ENCODE measurements at regions not wholly inside any gene's neighbourhood (a gene's known extent, or its start where the extent isn't known, plus 50 kb on each side); places are given as distances from the start of the nearest gene placed in this dataset.
"Not testable (repeated sequence)": the region's sequence is repeated elsewhere in the genome, so short reads cannot be mapped to it uniquely, and the experiment has no call there.

DNA sequence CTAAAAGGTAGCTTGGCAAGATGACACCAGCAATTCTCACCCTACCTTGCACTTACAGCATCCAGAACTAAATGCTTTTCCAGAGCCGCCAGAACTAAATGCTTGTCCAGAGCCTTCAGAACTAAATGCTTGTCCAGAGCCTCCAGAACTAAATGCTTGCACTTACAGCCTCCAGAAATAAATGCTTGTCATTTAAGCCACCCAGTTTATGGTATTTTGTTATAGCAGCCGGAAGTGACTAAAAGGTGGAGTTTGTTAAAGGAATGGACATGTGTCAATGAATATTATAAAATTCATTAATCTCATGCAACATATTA, 133.5 kb downstream of the GPX5 start:
- no peak for DNase-seq

DNA sequence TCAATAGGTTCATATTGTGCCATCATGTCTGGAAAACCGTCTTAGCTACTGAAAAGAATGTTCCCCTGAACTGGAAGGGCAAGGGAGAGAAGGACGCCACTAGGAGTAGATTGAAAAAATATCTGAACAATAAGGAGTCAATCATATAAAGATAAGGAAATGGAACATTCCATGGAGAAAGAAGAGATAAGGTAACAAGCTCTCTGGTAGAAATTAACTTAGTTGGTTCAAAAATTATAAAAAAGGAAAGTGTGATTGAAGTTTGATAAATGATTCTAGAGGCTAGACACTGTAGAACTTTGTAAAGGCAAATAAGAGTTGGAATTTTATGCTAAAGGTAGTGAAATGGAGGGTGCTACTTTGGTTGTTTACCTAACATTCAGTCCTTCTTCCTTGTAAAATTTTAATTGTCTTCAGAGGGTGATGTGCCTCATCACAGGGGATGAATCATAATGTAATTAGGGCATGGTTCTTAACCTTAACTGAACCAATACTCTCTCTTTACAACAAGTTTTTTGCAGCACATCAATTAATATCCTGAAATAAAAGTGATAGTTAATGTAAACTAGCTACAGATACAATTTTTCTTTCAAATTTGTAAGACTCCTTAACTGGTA, 135.5 kb downstream of the GPX5 start:
- no peak for DNase-seq

DNA sequence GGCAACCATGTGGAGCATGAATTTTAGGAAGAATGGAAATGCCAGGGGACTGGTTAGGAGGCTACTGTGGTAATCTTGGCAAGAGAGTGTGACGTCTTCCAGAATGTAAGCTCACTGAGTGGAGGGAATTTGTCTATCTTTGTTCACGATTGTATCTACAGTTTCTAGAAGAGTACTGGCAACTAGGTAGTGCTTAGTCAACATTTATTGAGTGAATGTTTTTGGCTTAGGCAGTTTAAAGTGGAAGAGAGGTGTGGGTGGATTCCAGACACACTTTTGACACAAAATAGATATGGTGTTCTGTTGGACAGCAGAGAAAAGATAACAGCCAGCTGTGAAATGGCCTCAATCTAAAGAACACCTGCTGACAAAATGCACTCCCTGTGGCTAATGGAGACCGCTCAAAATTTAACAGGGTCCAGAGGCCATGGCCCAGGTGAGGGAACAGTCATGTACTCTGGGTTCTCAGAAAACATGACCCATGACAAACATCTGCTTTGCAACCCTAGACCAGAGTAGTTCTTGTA, 139.3 kb downstream of the GPX5 start:
- no peak for DNase-seq

DNA sequence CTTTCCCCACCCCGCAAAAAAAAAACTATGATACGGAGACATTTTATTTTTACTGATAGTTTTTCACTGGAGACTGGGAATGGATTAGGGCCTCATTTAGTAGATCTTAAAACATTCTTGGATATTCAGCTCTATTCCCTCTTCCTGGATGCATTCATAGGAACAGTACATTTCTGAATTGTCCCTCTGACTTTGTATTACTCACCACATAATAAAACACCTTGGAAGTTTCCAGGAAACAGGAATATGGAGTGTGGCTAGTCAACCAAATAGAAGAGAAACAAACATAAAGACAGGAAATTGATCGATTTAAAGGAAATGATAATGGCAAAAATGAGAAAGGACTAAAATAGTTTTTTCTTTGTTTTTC, 147.7 kb downstream of the GPX5 start:
- no peak for DNase-seq

DNA sequence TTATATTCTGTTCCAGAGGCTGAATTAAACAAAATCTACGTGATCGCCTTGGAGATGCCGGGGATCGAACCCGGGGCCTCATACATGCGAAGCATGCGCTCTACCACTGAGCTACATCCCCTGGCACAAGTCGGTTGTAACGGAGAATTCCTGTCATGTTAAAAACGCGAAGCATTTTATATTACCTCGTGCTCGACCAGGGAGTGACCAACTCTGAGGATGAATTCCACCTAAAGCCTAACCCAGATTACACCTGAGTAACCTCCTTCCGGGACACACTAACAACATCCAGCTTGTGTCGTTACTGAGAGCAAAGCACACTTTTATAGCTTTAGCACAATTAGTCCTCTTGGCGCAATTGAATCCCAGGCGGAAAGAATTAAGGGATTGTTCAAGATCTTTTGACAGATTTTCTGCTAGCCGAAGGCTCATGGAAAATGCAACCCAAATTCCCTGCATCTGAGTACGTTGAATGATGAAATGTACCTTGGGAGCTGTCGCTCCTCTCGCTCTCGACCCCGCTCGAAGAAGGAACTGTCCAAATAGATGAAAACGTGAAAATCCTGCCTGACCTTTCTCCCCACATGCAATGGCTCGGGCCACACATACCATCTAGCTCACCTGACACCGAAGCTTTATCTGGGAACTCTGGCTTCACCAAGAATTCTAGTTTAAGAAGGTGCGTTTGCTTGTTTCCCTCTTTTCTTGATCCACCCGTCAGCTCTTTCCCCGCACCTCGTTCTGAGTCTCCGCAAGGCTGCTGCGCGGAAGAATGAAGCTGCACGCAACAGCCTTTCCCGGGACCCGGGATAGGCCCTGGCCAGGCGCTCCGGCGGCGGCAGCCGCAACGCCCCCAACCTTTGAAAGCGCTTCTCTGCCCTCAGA, 148.3 kb downstream of the GPX5 start:
- no peak for DNase-seq

DNA sequence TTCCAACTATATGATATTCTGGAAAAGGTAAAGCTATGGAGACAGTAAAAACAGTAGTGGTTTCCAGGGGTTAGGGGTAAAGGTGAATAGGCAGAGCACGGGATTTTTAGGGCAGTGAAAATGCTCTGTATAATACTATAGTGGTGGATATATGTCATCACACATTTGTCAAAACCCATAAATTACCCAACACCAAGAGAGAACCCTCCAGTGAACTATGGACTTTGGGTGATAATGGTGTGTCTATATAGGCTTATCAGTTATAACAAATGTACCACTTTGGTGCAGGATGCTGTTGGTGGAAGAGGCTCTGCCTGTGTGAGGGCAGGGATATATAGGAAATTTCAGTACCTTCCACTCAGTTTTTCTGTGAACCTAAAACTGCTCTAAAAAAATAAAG, 149.9 kb downstream of the GPX5 start:
- DNase-seq, result no peak

DNA sequence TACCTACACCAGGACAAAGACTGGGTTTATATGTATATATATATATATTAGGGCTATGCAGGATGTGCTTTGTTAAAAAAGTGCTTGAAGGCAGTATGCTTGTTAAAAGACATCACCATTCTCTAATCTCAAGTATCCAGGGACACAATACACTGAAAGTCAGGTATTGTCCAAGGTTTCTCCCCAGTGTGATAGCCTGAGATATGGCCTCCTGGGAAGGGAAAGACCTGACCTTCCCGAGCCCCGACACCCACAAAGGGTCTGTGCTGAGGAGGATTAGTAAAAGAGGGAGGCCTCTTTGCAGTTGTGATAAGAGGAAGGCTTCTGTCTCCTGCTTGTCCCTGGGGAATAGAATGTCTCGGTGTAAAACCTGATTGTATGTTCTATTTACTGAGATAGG, 156.9 kb downstream of the GPX5 start:
- no peak for DNase-seq

DNA sequence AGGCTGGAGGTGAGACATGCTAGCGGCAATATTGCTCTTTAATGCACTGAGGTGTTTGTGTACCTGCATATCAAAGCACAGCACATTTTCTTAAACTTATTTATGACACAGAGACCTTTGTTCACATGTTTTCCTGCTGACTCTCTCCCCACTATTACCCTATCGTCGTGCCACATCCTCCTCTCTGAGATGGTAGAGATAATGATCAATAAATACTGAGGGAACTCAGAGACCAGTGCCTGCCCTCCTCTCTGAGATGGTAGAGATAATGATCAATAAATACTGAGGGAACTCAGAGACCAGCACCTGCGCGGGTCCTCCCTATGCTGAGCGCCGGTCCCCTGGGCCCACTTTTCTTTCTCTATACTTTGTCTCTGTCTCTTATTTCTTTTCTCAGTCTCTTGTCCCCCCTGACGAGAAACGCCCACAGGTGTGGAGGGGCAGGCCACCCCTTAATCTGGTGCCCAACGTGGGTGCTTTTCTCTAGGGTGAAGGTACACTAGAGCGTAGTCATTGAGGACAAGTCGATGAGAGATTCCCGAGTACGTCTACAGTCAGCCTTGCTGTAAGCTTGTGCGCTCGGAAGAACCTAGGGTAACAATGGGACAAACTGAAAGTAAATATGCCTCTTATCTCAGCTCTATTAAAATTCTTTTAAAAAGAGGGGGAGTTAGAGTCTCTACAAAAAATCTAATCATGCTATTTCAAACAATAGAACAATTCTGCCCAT, 157.4 kb downstream of the GPX5 start:
- DNase-seq, result not testable (repeated sequence)

DNA sequence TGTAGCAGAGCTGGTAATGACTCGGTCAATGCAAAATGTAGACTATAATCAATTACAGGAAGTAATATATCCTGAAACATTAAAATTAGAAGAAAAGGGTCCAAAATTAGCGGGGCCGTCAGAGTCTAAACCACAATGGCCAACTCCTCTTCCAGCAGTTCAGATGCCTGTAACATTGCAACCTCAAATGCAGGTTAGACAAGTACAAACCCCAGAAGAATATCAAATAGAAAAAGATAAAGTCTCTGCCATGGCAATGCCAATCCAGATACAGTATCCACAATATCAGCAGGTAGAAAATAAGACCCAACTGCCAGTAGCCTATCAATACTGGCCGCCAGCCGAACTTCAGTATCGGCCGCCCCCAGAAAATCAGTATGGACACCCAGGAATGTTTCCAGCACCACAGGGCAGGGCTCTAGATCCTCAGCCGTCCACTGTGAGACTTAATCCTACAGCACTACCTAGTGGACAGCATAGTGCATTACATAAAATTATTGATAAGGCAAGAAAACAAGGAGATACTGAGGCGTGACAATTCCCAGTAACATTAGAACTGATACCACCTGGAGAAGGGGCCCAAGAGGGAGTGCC, 158.4 kb downstream of the GPX5 start:
- DNase-seq, result no peak

DNA sequence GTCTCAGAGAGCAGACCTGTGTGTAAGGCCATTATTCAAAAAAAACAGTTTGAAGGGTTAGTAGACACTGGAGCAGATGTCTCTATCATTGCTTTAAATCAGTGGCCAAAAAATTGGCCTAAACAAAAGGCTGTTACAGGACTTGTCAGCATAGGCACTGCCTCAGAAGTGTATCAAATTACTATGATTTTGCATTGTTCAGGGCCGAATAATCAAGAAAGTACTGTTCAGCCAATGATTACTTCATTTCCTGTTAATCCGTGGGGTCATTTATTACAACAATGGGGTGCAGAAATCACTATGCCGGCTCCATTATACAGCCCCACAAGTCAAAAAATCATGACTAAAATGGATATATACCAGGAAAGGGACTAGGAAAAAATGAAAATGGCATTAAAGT, 160.3 kb downstream of the GPX5 start:
- DNase-seq, result not testable (repeated sequence)

DNA sequence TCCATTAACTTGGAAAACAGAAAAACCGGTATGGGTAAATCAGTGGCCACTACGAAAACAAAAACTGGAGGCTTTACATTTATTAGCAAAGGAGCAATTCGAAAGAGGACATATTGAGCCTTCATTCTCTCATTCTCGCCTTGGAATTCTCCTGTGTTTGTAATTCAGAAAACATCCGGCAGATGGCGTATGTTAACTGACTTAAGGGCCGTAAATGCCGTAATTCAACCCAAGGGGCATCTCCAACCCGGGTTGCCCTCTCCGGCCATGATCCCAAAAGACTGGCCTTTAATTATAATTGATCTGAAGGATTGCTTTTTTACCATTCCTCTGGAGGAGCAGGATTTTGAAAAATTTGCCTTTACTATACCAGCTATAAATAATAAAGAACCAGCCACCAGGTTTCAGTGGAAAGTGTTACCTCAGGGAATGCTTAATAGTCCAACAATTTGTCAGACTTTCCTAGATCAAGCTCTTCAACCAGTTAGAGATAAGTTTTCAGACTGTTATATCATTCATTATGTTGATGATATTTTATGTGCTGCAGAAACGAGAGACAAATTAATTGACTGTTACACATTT, 160.9 kb downstream of the GPX5 start:
- not testable (repeated sequence) for DNase-seq

DNA sequence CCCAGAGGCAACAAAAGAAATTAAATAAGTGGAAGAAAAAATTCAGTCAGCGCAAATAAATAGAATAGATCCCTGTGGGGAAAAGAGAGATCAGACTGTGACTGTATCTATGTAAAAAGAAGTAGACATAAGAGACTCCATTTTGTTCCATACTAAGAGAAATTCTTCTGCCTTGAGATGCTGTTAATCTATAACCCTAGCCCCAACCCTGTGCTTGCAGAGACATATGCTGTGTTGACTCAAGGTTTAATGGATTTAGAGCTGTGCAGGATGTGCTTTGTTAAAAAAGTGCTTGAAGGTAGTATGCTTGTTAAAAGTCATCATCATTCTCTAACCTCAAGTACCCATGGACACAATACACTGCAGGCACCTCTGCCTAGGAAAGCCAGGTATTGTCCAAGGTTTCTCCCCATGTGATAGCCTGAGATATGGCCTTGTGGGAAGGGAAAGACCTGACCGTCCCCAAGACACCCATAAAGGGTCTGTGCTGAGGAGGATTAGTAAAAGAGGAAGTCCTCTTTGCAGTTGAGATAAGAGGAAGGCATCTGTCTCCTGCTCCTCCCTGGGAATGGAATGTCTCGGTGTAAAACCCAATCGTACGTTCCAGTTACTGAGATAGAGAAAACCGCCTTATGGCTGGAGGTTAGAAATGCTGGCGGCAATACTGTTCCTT, 161.8 kb downstream of the GPX5 start:
- not testable (repeated sequence) for DNase-seq

DNA sequence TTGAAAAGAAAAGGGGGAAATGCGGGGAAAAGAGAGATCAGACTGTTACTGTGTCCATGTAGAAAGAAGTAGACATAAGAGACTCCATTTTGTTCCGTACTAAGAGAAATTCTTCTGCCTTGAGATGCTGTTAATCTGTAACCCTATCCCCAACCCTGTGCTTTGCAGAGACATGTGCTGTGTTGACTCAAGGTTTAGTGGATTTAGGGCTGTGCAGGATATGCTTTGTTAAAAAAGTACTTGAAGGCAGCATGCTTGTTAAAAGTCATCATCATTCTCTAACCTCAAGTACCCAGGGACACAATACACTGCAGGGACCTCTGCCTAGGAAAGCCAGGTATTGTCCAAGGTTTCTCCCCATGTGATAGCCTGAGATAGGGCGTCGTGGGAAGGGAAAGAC, 166.3 kb downstream of the GPX5 start:
- DNase-seq, result not testable (repeated sequence)

DNA sequence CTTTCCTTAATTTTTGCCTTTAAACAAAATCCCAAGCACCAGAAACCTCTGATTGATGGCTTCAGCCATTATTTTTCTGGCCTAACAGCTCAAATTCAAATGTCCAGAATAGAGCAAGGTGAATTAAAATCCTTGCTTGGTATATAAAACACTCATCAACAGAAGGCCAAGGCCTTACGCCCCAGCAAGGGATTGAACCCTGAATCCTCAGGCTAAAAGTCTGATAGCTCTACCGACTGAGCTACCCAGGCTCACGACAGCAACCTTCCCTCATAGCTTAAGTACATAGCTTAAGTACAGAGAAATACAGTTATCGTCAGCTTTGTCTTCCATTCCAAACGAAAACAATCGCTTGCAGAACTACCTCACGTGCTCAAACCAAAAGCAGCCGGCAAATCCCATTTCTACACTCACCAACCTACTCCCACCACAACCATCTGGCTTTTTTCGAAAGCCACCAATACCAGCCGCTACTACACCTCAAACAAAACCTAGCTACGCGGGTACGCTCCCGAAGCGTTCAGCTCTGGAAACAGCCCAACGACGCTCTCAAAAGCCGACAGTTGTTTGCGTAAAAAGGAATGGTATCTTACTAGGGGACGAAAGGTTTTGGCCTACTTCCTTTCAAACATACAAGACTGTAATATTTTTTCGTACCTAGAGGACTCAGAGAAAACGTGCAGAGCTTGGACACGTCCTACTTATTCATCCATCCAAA, 167.5 kb downstream of the GPX5 start:
- no peak for DNase-seq

DNA sequence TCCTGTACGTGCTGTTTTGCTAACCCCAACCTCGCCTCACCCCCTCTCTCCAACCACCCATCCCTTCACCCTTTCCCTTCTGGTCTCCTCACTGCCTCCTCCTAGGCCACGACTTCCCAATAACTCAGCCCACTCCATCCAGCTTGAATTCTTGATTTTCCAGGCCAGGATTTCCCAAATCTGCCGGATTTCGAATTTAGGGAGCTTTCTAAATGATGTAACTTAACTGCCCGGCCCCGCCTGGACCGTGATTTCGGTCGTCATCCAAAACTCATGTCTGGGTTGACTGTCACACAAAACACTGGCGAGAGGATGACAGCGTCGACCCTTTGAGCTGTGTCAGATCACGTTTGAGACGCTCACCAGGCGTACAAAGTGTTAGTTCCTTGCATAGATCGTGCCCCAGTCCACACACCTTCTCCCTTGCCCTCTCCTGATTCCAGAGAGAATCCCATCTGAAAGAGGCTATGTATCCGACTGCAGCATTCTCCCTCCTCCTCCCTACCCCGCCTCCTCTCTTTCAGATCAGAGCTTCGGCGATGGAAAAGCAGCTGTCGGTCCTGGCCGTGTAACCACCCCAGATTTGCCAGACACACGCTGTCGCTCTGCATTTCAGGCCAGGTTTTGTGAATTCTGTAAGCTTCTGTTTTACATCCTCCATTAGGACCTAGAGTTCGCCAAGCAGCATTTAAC, 168.2 kb downstream of the GPX5 start:
- no peak for DNase-seq

DNA sequence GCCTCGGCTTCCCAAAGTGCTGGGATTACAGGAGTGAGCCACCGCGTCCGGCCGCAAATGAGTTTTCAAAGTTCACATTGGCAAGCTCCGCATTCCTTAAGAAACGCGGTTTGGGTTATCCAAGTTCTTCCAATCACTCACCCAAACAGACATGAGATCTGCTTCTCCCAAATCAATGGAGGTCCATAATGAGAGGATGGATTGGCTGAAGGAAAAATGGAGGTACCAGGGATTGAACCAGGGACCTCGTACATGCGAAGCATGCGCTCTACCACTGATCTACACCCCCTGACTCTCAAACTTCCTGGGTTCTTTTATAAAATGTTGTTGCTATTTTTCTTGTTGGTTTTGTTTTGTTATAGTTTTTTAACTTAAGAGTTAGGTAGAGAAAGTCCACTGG, 170.0 kb downstream of the GPX5 start:
- no peak for DNase-seq

DNA sequence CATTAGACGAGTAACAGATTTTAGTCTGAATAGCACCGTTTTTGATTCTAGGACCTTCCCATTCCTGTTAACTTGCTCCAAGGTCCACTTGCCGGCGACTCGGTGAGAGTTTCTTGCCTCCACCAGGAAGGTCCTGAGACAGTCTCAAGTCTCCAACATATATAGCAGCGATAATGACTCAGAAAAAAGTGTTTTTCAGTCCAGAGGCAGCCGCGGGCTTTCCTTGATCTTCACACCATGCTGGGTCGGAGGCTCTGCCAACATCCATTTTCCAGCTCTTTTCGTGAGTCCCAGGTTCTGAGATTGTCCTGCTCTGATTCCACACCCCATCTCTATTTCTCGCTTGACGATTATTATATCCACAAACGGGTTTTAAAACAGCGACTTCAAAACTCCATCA, 170.5 kb downstream of the GPX5 start:
- no peak for DNase-seq

DNA sequence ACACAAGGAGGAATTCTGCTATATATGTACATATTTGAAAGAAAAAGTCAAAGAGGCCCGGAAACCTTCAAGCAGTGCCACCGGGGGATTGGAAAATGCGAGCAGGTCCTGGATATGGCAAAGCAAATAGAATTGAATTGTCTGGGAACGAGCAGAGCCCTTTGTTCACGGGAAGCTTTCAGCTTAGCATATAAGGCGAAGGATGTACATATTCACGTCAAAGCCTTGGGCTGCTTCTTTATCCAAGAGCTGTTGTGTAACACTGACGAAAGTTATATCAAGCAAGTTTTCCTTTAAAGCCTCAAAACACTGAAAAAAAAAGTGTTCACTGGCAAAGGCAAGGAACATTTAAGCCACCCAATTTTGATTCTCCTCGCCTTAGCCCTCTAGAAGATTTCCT, 171.0 kb downstream of the GPX5 start:
- DNase-seq, result no peak

DNA sequence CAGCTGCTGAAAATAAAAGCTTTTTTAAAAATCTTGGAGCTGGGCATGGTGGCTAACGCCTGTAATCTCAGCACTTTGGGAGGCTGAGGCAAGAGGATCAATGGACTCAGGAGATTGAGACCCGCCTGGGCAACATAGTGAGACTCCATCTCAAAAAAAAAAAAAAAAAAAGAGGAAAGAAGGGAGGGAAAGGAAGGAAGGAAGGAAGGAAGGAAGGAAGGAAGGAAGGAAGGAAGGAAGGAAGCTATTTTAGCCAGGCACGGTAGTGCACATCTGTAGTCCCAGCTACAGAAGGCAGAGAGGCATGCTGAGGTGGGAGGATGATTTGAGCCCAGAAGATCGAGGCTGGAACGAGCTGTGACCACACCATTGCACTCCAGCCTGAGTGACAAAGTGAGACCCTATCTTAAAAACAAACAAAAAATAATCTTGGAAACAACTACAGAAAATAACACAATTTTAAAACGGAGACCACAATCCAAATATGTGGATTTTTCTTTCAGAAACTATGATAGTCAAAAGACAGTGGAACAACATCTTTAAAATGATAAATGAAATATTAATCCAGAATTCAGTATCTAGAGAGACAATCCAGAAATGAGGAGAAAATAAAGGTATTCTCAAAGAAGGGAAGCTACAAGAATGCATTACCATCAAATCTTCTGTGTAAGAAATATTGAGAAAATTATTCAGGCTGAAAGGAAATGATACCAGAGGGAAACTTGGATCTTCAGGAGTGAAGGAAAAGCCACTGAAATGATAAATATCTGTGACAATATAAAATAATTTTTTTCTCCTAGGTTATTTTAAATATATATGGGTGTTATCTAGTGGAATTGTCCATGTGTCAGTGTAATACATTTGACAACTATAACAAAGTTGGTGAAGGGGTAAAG, 182.0 kb downstream of the GPX5 start:
- DNase-seq, result no peak
